ENCODE measurements at regions not wholly inside any gene's neighbourhood (a gene's known extent, or its start where the extent isn't known, plus 50 kb on each side); places are given as distances from the start of the nearest gene placed in this dataset.
A peak's percentile ranks its signal among the peaks of the same experiment; 100 is the strongest.
"Not testable (repeated sequence)": the region's sequence is repeated elsewhere in the genome, so short reads cannot be mapped to it uniquely, and the experiment has no call there.

DNA sequence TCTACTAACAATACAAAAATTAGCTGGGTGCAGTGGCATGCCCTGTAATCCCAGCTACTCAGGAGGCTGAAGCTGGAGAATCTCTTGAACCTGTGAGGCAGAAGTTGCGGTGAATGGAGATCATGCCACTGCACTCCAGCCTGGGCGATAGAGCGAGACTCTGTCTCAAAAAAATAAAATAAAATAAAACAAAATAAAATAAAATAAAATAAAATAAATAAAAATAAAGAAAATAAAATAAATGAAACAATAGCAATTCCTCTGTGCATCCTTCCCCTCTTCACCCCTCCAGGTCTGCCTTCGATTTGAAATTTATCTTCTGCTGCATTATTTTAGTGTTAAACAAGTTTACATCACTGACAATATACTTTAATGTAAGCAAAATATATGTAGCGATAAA, 63.0 kb upstream of the UXS1 start:
- H4K20me1 ChIP-seq (ENCODE audit: insufficient read depth, low read length) = no peaks in the 10 kb centered on the region

DNA sequence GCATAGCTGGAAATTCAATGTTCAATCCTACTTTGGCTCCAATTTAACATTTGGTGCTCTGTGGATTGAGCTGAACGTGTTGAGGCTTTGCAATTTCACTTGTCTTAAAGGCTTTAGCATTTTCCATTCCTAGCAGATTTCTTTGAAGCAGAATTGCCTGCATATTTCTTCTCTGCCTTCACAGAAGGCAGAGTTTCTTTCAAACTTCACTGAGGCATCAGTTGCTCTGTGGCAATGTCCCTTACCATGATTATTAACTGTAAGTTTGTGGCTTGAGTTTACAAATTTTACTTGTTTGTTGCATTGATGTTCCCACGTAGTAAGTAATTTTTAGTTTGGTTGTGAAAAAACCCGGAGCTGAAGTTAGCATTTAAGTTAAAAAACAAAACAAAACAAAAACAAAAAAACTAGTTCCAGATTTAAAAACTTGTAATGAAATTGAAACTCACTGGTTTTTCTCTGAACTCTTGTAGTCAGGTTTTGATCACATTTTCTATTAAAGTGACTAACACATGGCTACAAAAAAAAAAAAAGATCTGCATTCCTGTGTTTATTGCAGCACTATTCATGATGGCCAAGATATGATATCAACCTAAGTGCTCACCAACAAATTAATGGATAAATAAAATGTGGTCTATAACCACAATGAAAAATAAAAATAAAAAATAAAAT, 55.2 kb upstream of the UXS1 start:
- not testable (repeated sequence) for H3K9ac ChIP-seq (ENCODE audit: low read length); H3K4me1 ChIP-seq (ENCODE audit: insufficient read depth, low read length, severe bottlenecking); H3K4me2 ChIP-seq (ENCODE audit: low read length)

More for the DNA sequence above, 63.0 kb upstream of the UXS1 start:
- no peak overlapping the region for H3K4me3 ChIP-seq (ENCODE audit: low read depth, low read length, poor library complexity, severe bottlenecking)
- H3K4me2 ChIP-seq (ENCODE audit: low read length) = no peak overlapping the region
- H3K9me2 ChIP-seq (ENCODE audit: low read depth, low read length) = no peaks in the 10 kb centered on the region
- no peak overlapping the region for H3K27ac ChIP-seq (ENCODE audit: low read depth, low read length, poor library complexity, severe bottlenecking)
- no peak for TF ChIP-seq CTCF (IDR thresholded peaks at IDR 0.05; ENCODE audit: low read length)
- TF ChIP-seq EZH2 (IDR thresholded peaks at IDR 0.05; ENCODE audit: borderline replicate concordance, low read length) = no peak
- H3K79me2 ChIP-seq (ENCODE audit: insufficient read depth, low read length) = no peaks in the 10 kb centered on the region
- no peaks in the 10 kb centered on the region for H3K27me3 ChIP-seq (ENCODE audit: insufficient read depth, low read length)
- H3F3A ChIP-seq (ENCODE audit: insufficient read depth, low read length) = no peaks in the 10 kb centered on the region
- H3K4me1 ChIP-seq (ENCODE audit: insufficient read depth, low read length, severe bottlenecking) = no peaks in the 10 kb centered on the region
- H3K36me3 ChIP-seq (ENCODE audit: insufficient read depth, low read length) = no peaks in the 10 kb centered on the region
- no peak overlapping the region for H3K9ac ChIP-seq (ENCODE audit: low read length)
- H2AFZ ChIP-seq (ENCODE audit: low read length) = no peak overlapping the region
- H3K9me3 ChIP-seq (ENCODE audit: low read length) = no peaks in the 10 kb centered on the region

GRCh38 chr2:106248548-106249151, 54.5 kb upstream of the UXS1 start:
- H3K9me2 ChIP-seq (ENCODE audit: low read depth, low read length); H3K9ac ChIP-seq (ENCODE audit: low read length); H3K4me1 ChIP-seq (ENCODE audit: insufficient read depth, low read length, severe bottlenecking); H3F3A ChIP-seq (ENCODE audit: insufficient read depth, low read length); H3K4me2 ChIP-seq (ENCODE audit: low read length); H3K9me3 ChIP-seq (ENCODE audit: low read length); H3K36me3 ChIP-seq (ENCODE audit: insufficient read depth, low read length); H3K79me2 ChIP-seq (ENCODE audit: insufficient read depth, low read length); H3K27me3 ChIP-seq (ENCODE audit: insufficient read depth, low read length); H3K27ac ChIP-seq (ENCODE audit: low read depth, low read length, poor library complexity, severe bottlenecking); H4K20me1 ChIP-seq (ENCODE audit: insufficient read depth, low read length); H3K4me3 ChIP-seq (ENCODE audit: low read depth, low read length, poor library complexity, severe bottlenecking); H2AFZ ChIP-seq (ENCODE audit: low read length): not testable (repeated sequence)
- peak; percentile 10; the same call in 1 of the 2 replicates for TF ChIP-seq CTCF (IDR thresholded peaks at IDR 0.05; ENCODE audit: low read length)

More for the DNA sequence above, 55.2 kb upstream of the UXS1 start:
- not testable (repeated sequence) for H3K79me2 ChIP-seq (ENCODE audit: insufficient read depth, low read length); H3K36me3 ChIP-seq (ENCODE audit: insufficient read depth, low read length); H4K20me1 ChIP-seq (ENCODE audit: insufficient read depth, low read length); H3K4me3 ChIP-seq (ENCODE audit: low read depth, low read length, poor library complexity, severe bottlenecking); H2AFZ ChIP-seq (ENCODE audit: low read length); H3K9me3 ChIP-seq (ENCODE audit: low read length); H3K27ac ChIP-seq (ENCODE audit: low read depth, low read length, poor library complexity, severe bottlenecking); H3F3A ChIP-seq (ENCODE audit: insufficient read depth, low read length); H3K9me2 ChIP-seq (ENCODE audit: low read depth, low read length); H3K27me3 ChIP-seq (ENCODE audit: insufficient read depth, low read length)

Data from OCI-LY1 (cell line).